GM12892 (cell line): ENCODE measurements at regions not wholly inside any gene's neighbourhood (a gene's known extent, or its start where the extent isn't known, plus 50 kb on each side); places are given as distances from the start of the nearest gene placed in this dataset.
"Not testable (repeated sequence)": the region's sequence is repeated elsewhere in the genome, so short reads cannot be mapped to it uniquely, and the experiment has no call there.

ENCODE experiments used
- DNase-seq: peaks from one replicate; pipeline ENCODE4 v3.0.0; 2011; ENCODE audit not compliant: insufficient read length
- FAIRE-seq: peaks from 2 replicates; lab custom pipeline; 2011; peaks lifted over from hg19 to GRCh38; lab: Jason Lieb, UNC
- POLR2A ChIP-seq: IDR thresholded peaks from 2 replicates; pipeline ENCODE4 v1.6.1; 2011; ENCODE audit warnings: low read depth, low read length, control low read depth
- POLR2AphosphoS5 ChIP-seq: IDR thresholded peaks from 2 replicates; pipeline ENCODE4 v1.6.1; 2011; ENCODE audit warnings: low read depth, low read length, control low read depth
- TAF1 ChIP-seq: IDR thresholded peaks from 2 replicates; pipeline ENCODE4 v1.6.1; 2011; ENCODE audit warnings: low read depth, mild to moderate bottlenecking, control low read depth, low read length, borderline replicate concordance

GRCh38 chr14:100424504-100425428 is 101.6 kb downstream of the SLC25A47 start:
- DNase-seq (no peak), FAIRE-seq (no peak)
- TF ChIP-seq POLR2A, result no peak
- TF ChIP-seq POLR2AphosphoS5, result no peak
- TF ChIP-seq TAF1, result no peak

- FAIRE-seq, result no peak
- no peak for DNase-seq
- TF ChIP-seq TAF1, result no peak
- no peak for TF ChIP-seq POLR2AphosphoS5
- TF ChIP-seq POLR2A, result no peak
These were observed 102.3 kb downstream of the SLC25A47 start for GRCh38 chr14:100425429-100425827.

- FAIRE-seq (no peak), DNase-seq (no peak)
- TF ChIP-seq TAF1 (no peak), POLR2A (no peak), POLR2AphosphoS5 (no peak)
These were observed 103.2 kb downstream of the SLC25A47 start for GRCh38 chr14:100426314-100426713.

- FAIRE-seq, result no peak
- TF ChIP-seq TAF1 (no peak), POLR2AphosphoS5 (no peak), POLR2A (no peak)
- DNase-seq, result no peak
These were observed 104.0 kb downstream of the SLC25A47 start for GRCh38 chr14:100427166-100427565.

- no peak for FAIRE-seq
- TF ChIP-seq POLR2AphosphoS5, result no peak
- TF ChIP-seq POLR2A, result no peak
- no peak for TF ChIP-seq TAF1
- DNase-seq, result no peak
These were observed 105.6 kb downstream of the SLC25A47 start for GRCh38 chr14:100428727-100429126.

GRCh38 chr14:100429537-100429936 is 106.4 kb downstream of the SLC25A47 start:
- TF ChIP-seq POLR2AphosphoS5, result no peak
- no peak for TF ChIP-seq POLR2A
- TF ChIP-seq TAF1, result no peak
- DNase-seq (no peak), FAIRE-seq (no peak)

- FAIRE-seq, result no peak
- TF ChIP-seq POLR2AphosphoS5, result no peak
- TF ChIP-seq POLR2A, result no peak
- TF ChIP-seq TAF1, result no peak
- DNase-seq, result no peak
These were observed 107.4 kb downstream of the SLC25A47 start for GRCh38 chr14:100430571-100430970.

GRCh38 chr14:100431461-100431860 is 108.3 kb downstream of the SLC25A47 start:
- FAIRE-seq, DNase-seq: not testable (repeated sequence)

- DNase-seq (no peak), FAIRE-seq (no peak)
- TF ChIP-seq POLR2A (no peak), TAF1 (no peak), POLR2AphosphoS5 (no peak)
These were observed 109.7 kb downstream of the SLC25A47 start for GRCh38 chr14:100432652-100433427.

- TF ChIP-seq TAF1 (no peak), POLR2AphosphoS5 (no peak)
- FAIRE-seq, result no peak
These were observed 110.3 kb downstream of the SLC25A47 start for GRCh38 chr14:100433428-100433814.

GRCh38 chr14:100434033-100434601 is 111.0 kb downstream of the SLC25A47 start:
- TF ChIP-seq TAF1 (no peak), POLR2A (no peak), POLR2AphosphoS5 (no peak)
- FAIRE-seq, result no peak
- no peak for DNase-seq

More at GRCh38 chr14:100433428-100433814, 110.3 kb downstream of the SLC25A47 start:
- DNase-seq, result no peak
